GM13977 (cell line): ENCODE measurements at regions not wholly inside any gene's neighbourhood (a gene's known extent, or its start where the extent isn't known, plus 50 kb on each side); places are given as distances from the start of the nearest gene placed in this dataset.

Experiments
- DNase-seq: peaks from one replicate; pipeline ENCODE4 v3.0.0; 2012; ENCODE audit warnings: low spot score
- in situ Hi-C: fragments of 300-500 bp; cut with MboI; formaldehyde crosslinking; loops from one replicate; pipeline ENCODE4 v1.12.0; 2022; ENCODE audit warnings: low sequenced_read_pairs, low pct_unique_long_range_greater_than_20kb, mixed read lengths, inconsistent platforms; ENCODE audit not compliant: unreplicated experiment
- TF ChIP-seq, protein P1 (sequence below): IDR thresholded peaks from 2 replicates; pipeline ENCODE4 v1.5.1; 2012; ENCODE audit warnings: mild to moderate bottlenecking, control low read depth; ENCODE audit not compliant: insufficient read depth; ENCODE audit errors: extremely low read depth, missing control alignments

DNA sequence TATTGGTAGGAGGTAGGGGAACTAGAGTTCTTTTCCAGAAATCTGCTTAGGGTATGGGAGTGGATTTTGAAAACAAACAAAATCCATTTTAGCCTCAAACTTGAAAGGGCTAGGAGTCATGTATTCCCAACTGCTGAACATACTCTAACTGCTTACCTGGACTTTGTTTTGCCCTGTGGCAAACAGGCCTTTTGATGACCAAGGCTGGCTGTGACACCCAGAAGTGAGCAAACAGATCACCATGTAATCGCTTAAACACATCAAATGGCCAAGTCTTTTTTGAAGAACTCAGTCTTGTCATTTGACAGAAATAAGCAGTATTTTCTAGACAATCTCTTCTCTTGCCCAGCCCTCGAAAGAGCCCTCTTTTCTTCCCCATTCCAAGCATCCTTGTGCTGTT is 203.4 kb downstream of the KIT start:
- TF ChIP-seq, protein P1, sequence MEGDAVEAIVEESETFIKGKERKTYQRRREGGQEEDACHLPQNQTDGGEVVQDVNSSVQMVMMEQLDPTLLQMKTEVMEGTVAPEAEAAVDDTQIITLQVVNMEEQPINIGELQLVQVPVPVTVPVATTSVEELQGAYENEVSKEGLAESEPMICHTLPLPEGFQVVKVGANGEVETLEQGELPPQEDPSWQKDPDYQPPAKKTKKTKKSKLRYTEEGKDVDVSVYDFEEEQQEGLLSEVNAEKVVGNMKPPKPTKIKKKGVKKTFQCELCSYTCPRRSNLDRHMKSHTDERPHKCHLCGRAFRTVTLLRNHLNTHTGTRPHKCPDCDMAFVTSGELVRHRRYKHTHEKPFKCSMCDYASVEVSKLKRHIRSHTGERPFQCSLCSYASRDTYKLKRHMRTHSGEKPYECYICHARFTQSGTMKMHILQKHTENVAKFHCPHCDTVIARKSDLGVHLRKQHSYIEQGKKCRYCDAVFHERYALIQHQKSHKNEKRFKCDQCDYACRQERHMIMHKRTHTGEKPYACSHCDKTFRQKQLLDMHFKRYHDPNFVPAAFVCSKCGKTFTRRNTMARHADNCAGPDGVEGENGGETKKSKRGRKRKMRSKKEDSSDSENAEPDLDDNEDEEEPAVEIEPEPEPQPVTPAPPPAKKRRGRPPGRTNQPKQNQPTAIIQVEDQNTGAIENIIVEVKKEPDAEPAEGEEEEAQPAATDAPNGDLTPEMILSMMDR, result no peak
- no peak for DNase-seq
- in situ Hi-C loops, result no loop called here

DNA sequence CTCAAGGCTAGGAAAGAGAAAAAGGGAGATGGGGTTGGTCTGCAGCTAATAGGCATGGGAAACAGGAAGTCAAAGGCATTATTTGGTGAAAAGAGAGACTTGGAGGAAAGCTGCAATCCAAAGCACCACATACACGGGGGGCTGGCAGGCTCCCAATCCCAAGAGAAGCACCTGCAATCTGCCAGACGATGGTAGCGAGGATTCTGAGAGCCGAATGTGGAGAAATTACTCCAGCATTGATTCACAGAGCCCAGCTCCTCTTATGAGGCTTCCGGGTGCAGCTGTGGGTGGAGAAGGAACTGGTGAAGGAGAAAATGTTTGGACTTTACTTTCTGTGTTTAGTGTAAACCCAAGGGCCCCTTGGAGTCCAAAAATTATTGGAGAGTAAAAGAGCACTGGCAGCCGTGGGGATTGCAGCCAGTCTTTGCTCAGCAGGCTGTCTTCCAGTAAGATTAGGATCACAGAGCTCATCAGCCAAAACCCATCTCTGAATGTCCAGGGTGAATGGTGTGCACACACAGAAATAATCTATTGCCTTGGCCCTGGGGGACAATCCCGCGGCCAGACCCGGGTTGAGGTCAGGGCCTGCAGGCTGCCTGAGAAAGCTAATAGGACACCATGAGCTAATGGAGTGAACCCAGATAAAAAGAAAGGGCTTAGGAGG is 197.6 kb downstream of the KIT start:
- TF ChIP-seq, protein P1, result no peak
- in situ Hi-C loops, result no loop called here
- DNase-seq, result no peak

DNA sequence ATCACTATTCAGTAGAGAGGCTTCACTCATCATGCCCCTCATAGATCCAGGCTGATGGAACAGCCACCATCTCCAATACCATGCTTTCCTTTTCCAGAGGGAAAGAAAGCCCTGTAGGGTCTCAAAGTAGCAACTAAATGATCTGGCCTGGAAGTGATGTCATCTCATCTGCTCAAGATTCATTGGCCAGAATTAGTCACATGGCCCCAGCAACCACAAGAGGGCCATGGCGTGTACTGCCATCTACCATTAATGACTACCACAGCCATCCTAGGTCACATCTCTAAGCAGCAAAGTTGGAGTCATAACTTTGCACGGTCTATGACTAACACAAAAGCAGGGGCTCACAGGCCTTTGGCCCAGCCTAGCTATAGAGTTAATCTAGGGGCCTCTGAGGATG is 194.8 kb downstream of the KIT start:
- TF ChIP-seq, protein P1, result no peak
- DNase-seq, result no peak
- in situ Hi-C loops, result no loop called here

- no peak for DNase-seq
- in situ Hi-C loops, result no loop called here
- TF ChIP-seq, protein P1, result no peak
These were observed 194.3 kb downstream of the KIT start for GRCh38 chr4:54852054-54852453.

GRCh38 chr4:54844911-54845310 is 187.2 kb downstream of the KIT start:
- DNase-seq, result no peak
- in situ Hi-C loops, result no loop called here
- TF ChIP-seq, protein P1, result no peak

DNA sequence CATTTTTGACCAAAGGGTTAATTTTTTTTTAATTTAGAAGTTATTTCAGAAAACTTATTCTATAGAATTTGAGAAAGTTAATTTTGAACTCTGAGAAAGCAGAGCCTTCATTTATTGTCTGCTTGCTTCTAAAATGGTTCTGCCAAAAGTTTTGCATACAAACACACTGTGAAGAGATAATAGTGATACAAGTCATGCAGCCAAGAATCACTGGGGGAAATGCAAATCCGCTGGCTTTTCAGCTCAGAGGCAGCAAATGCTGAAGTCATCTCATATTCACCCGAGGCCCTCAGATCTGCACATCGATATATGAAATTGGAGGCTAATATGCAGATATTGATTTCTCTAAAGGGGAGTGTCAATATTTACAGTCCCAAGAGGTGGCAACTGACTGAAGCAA is 186.2 kb downstream of the KIT start:
- no peak for DNase-seq
- in situ Hi-C loops, result no loop called here
- TF ChIP-seq, protein P1, result no peak
